ENCODE measurements at regions not wholly inside any gene's neighbourhood (a gene's known extent, or its start where the extent isn't known, plus 50 kb on each side); places are given as distances from the start of the nearest gene placed in this dataset.

DNA sequence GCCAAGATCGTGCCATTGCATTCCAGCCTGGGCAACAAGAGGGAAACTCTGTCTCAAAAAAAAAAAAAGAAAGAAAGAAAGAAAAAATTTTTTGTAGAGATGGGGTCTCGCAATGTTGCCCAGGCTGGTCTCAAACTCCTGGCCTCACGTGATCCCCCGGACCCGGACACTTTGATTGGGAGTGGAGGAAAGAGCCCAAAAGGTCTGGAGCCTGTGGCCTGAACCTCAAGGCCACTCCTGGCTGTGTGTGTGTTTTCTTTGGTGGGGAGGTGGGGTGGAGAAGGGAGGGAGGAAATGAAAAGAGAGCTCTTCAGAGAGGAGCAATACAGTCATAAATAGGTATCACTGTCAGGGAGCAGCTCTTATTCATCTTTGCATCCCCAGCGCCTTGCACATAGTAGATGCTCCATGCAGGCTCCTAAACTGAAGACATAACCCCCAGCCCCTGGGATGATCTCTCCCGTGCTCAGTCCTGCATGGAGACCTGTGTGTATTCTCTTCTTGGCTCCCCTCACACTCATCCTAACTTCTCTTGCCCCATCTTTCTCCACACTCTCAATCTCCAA is 75.7 kb downstream of the FGD2 start:
- no peak for TF ChIP-seq POLR2A (IDR thresholded peaks at IDR 0.05)
- TF ChIP-seq, protein P1, sequence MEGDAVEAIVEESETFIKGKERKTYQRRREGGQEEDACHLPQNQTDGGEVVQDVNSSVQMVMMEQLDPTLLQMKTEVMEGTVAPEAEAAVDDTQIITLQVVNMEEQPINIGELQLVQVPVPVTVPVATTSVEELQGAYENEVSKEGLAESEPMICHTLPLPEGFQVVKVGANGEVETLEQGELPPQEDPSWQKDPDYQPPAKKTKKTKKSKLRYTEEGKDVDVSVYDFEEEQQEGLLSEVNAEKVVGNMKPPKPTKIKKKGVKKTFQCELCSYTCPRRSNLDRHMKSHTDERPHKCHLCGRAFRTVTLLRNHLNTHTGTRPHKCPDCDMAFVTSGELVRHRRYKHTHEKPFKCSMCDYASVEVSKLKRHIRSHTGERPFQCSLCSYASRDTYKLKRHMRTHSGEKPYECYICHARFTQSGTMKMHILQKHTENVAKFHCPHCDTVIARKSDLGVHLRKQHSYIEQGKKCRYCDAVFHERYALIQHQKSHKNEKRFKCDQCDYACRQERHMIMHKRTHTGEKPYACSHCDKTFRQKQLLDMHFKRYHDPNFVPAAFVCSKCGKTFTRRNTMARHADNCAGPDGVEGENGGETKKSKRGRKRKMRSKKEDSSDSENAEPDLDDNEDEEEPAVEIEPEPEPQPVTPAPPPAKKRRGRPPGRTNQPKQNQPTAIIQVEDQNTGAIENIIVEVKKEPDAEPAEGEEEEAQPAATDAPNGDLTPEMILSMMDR (IDR thresholded peaks at IDR 0.05): no peak
- no peak for TF ChIP-seq POLR2AphosphoS5 (IDR thresholded peaks at IDR 0.05)
